HG03442 (cell line): ENCODE measurements at regions not wholly inside any gene's neighbourhood (a gene's known extent, or its start where the extent isn't known, plus 50 kb on each side); places are given as distances from the start of the nearest gene placed in this dataset.

ENCODE experiments used
- ATAC-seq: cut with Tn5 transposase; IDR thresholded peaks from one replicate; pipeline ENCODE4 v1.9.1; 2021; ENCODE audit warnings: mild to moderate bottlenecking, moderate library complexity; ENCODE audit not compliant: unreplicated experiment

- ATAC-seq: no peak
Measured at GRCh38 chr3:137409584-137409983, 354.5 kb upstream of the SOX14 start.

GRCh38 chr3:137410028-137410427 lies 354.1 kb upstream of the SOX14 start:
- ATAC-seq: no peak

- no peak for ATAC-seq
Measured at GRCh38 chr3:137420198-137420995, 343.7 kb upstream of the SOX14 start.

- ATAC-seq: no peak
Measured at GRCh38 chr3:137438561-137438960, 325.6 kb upstream of the SOX14 start.

- ATAC-seq: no peak
Measured at GRCh38 chr3:137460944-137461343, 303.2 kb upstream of the SOX14 start.

DNA sequence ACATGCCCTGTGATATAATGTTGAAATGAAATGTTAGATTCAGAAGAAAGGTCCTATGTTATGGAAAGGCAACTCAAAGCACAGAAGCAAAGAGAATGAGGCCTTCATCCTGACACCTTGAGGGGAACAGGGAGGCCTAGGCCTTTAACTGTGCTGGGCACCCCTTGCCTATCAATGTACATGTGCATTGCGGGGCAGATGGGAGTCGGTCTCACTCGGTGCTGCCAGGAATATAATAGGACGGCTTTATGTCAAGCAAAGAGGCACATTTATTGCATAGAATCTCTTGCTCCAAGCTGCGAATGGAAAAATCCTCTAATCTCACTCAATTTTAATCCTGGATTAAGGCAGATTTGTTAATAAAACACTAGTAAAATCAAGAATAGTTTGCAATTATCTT lies 301.0 kb upstream of the SOX14 start:
- no peak for ATAC-seq

- no peak for ATAC-seq
Measured at GRCh38 chr3:137464341-137464740, 299.8 kb upstream of the SOX14 start.

- ATAC-seq: no peak
Measured at GRCh38 chr3:137468446-137468845, 295.7 kb upstream of the SOX14 start.

DNA sequence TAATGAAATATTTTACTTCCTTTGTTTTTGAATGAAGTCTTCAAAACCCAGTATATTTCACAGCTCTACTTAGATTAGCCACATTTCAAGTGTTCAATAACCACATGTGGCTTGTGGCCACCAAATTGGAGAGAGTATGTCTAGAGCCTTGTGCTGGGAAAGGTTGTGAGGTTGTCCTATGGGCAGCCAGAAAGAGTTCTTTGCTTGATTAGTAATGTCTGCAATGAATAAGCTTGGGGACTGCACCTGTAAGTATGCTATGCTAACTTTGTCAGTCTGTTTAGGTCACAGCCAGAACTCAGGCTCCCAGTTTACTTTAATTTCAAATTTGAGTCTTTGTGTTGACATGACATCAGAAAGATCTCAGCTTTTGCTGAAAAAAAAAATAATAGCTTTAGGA lies 294.9 kb upstream of the SOX14 start:
- ATAC-seq: no peak

DNA sequence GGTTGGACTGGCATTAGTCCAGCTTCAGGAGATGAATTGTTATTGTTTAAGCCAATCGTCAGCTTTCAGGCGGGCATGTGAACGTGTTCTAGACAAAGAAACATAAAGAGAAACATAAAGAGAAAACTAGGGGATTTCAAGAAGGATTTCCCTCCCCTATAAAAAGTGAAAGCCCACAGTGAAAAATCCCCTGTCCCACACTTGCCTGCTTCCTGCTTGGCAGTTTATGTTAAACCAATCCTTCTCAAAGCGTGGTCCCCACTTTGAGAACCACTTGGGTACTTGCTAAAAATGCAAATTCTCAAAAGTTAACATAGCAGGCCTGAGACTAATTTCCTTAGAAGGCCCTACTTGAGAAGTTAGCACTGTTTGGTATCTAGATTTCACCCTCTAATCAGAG lies 293.0 kb upstream of the SOX14 start:
- ATAC-seq: no peak

DNA sequence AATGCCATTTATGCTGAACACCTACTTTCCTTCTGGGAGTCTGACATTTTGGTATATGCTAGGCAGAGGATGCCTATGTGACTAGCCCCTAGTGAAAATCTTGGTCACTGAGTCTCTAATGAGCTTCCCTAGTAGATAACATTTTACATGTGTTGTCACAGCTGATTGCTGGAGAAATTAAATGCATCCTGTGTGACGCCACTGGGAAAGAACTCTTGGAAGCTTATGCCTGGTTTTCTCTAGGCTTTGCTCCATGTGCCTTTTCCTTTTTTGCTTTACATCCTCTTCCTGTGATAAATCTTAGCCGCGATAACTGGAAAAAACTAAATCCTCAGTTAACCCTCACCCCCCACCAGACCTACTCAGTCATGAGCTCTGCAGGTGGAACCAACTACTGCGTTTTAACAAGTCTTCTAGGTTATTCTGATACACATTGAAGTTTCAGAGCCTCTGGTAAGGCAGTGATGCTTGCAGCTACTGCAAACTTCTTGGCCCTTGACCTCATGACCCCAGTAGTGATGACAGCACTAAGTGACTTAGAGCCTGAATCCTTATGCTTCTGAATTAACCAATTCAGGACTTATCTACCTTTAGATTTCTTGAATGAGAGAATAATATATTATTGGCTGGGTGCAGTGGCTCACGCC lies 292.4 kb upstream of the SOX14 start:
- ATAC-seq: no peak

DNA sequence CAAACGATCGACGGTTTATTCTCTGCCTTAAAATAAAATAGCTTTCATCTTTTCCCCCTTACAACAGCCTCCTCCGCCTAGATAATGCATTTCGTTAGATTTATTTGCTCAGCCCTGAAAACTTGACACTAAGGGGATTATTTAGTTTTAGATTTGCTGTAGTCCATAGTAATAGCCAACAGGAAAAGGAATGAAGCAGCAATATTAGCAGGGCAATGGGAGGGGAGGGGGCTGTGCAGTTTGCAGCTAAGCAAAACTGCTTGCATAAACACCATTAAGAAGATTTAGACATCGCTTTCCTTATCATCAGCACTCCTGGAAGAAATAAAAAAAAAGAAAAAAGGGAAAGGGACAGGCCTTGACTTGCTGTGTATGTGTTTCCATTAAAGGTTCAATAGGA lies 286.5 kb upstream of the SOX14 start:
- no peak for ATAC-seq

GRCh38 chr3:137509354-137510045 lies 254.6 kb upstream of the SOX14 start:
- no peak for ATAC-seq

DNA sequence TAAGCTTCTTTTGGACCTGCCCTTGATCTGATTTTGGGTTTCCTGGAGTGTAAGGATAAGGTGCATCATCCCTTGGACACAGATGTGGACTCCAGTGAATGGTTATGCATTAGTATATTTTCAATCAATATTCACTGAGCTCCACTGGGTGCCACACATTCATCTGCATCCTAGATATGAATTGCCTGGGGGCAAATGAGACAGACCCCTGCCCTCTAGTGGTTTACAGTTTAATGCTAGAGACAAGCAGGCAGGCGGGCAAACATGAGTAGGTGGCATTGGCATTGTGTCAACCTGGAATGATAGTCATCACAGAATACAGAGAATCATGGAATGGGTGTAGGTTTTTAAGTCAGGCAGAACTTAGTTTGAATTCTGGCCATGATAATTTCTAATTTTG lies 252.5 kb upstream of the SOX14 start:
- ATAC-seq: no peak

GRCh38 chr3:137514853-137515252 lies 249.3 kb upstream of the SOX14 start:
- no peak for ATAC-seq

DNA sequence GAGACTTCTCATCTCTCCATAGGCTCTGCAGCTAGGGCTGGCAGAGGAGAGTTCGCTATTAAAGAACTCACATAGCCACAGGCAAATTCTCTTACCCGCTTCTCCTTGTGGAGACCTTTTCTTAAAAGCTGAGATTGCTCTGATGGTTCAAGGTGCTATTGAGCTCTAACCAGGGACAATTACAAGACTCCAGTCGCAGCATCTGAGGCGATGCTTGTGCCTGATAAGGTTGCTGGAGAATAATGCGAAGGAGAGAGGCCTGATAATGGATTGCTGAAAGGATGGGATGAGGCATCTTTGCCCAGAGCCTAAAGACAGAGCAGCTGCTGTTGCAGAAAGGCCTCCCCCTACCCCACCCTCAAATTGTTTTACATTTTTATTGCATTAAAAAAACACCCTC lies 244.5 kb upstream of the SOX14 start:
- ATAC-seq: no peak

DNA sequence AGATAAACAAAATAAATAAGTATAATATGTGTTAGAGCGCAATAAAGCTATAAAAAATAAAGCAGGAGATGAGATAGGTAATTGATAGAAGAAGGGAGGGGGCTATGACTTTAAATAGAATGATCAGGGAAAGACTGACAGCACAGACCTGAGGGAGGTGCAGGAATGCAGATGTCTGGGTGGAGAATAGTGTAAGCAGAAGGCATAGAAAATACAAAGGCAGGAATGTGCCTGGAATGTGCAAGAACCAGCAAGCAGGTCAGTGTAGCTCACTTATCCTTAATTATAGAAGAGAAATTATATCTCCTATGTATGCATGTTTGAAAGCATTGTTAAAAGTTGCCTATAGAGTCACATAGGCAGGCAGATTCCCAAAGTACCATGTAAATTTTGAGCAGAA lies 239.4 kb upstream of the SOX14 start:
- ATAC-seq: no peak

DNA sequence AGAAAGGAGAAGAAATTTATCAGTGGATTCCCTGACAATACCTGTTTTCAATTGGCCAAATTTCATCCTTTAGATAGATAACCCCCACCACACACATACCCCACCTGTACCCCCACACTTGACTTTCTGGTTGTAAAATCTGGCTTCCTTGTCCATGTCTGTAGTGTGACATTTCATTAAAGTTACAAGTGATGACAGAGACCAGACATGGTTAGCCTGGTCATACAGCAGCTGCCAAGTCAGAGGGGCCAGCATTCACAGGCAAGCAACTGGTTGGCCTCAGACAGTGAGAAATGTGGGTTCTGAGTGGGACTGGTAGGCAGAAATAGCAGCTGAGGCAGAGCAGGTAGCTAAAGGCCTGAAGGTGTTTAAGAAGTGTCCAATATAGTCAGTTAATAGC lies 238.6 kb upstream of the SOX14 start:
- no peak for ATAC-seq

- no peak for ATAC-seq
Measured at GRCh38 chr3:137542049-137542448, 222.1 kb upstream of the SOX14 start.

GRCh38 chr3:137554242-137554641 lies 209.9 kb upstream of the SOX14 start:
- ATAC-seq: no peak

GRCh38 chr3:137568880-137569279 lies 195.2 kb upstream of the SOX14 start:
- no peak for ATAC-seq

DNA sequence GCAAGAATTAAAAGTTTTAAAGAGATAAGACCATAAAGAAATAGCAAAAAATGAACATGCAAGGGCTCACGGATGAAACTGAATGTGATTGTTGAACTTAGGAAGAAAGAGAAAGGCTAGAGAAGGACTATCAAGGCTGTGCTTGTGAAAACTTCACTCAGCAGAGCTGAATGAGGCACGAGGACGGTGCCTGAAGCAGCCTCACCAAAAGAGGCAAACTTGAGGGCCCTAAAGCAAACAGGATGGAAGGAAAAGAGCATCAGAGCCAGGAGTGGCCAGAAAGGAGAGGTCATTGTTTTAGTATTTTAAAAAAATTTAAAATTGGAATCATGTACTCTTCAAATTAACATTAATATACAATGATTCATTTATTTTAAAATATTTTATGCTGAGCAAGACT lies 191.2 kb upstream of the SOX14 start:
- ATAC-seq: no peak
